ENCODE measurements at regions not wholly inside any gene's neighbourhood (a gene's known extent, or its start where the extent isn't known, plus 50 kb on each side); places are given as distances from the start of the nearest gene placed in this dataset.

DNA sequence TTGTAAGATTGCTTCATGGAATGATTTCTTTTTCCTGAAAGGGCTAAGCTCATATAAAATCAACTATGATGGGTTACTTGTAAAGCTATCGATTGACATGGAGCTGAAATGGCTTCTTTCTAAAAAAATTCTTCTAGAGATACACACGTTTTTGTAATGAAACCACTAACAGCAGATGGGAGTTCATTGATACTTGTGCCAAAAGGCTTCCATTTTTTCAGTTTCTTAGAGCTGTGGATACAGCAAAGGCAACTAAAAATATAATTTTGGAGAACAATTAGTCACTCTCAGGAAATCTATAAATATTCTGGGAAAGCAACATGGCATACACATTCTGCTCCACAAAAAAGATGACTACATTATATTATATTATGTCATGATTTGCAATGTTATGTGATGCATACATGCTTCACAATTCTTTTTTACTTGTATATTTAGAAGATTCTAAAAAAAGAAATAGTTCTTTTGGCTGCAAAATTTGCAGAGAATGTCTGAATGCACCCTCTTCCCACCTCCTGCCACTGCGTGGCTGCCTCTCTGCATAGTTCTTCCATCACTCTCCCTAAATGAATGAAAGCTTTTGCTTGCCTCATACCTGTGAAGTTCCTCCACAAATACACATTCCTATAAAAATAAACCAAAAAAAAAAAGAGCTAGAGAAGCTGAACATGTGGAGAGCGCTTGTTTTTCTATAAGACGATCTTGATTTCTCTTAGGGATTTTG, 802.5 kb downstream of the EFNB2 start:
- no peaks in the 10 kb centered on the region for H3K36me3 ChIP-seq (ENCODE audit: insufficient read depth)
- no peaks in the 10 kb centered on the region for H3K9me2 ChIP-seq (ENCODE audit: insufficient read depth)
- H3K27ac ChIP-seq (ENCODE audit: low read depth), result no peak overlapping the region
- Mint-ChIP-seq H3K4me1 (no peaks in the 10 kb centered on the region), H3K9me3 (no peaks in the 10 kb centered on the region), H3K4me3 (no peak overlapping the region), H3K27ac (no peak overlapping the region), H3K36me3 (ENCODE audit: low read depth) (no peaks in the 10 kb centered on the region), H3K27me3 (ENCODE audit: insufficient read depth, low read depth, poor library complexity) (no peaks in the 10 kb centered on the region)
- H3F3A ChIP-seq (replicated peaks; ENCODE audit: low read depth), result no peaks in the 10 kb centered on the region
- TF ChIP-seq ZNF114 (CRISPR knock-in tag; IDR thresholded peaks at IDR 0.05) (no peak), ZNF331 (CRISPR knock-in tag; IDR thresholded peaks at IDR 0.05; ENCODE audit: low read depth) (no peak), EZH2 (IDR thresholded peaks at IDR 0.05; ENCODE audit: low read depth, unreplicated experiment) (no peak), EZH2phosphoT487 (IDR thresholded peaks at IDR 0.05; ENCODE audit: unreplicated experiment) (no peak), NANOG (IDR thresholded peaks at IDR 0.05; ENCODE audit: borderline replicate concordance) (no peak), STAT1 (IDR thresholded peaks at IDR 0.05; ENCODE audit: unreplicated experiment) (no peak), JUNB (IDR thresholded peaks at IDR 0.05; ENCODE audit: unreplicated experiment) (no peak), POLR2AphosphoS5 (IDR thresholded peaks at IDR 0.05; ENCODE audit: low read depth) (no peak), CREB1 (CRISPR knock-in tag; IDR thresholded peaks at IDR 0.05; ENCODE audit: low read depth) (no peak)
- TF ChIP-seq, protein P1, sequence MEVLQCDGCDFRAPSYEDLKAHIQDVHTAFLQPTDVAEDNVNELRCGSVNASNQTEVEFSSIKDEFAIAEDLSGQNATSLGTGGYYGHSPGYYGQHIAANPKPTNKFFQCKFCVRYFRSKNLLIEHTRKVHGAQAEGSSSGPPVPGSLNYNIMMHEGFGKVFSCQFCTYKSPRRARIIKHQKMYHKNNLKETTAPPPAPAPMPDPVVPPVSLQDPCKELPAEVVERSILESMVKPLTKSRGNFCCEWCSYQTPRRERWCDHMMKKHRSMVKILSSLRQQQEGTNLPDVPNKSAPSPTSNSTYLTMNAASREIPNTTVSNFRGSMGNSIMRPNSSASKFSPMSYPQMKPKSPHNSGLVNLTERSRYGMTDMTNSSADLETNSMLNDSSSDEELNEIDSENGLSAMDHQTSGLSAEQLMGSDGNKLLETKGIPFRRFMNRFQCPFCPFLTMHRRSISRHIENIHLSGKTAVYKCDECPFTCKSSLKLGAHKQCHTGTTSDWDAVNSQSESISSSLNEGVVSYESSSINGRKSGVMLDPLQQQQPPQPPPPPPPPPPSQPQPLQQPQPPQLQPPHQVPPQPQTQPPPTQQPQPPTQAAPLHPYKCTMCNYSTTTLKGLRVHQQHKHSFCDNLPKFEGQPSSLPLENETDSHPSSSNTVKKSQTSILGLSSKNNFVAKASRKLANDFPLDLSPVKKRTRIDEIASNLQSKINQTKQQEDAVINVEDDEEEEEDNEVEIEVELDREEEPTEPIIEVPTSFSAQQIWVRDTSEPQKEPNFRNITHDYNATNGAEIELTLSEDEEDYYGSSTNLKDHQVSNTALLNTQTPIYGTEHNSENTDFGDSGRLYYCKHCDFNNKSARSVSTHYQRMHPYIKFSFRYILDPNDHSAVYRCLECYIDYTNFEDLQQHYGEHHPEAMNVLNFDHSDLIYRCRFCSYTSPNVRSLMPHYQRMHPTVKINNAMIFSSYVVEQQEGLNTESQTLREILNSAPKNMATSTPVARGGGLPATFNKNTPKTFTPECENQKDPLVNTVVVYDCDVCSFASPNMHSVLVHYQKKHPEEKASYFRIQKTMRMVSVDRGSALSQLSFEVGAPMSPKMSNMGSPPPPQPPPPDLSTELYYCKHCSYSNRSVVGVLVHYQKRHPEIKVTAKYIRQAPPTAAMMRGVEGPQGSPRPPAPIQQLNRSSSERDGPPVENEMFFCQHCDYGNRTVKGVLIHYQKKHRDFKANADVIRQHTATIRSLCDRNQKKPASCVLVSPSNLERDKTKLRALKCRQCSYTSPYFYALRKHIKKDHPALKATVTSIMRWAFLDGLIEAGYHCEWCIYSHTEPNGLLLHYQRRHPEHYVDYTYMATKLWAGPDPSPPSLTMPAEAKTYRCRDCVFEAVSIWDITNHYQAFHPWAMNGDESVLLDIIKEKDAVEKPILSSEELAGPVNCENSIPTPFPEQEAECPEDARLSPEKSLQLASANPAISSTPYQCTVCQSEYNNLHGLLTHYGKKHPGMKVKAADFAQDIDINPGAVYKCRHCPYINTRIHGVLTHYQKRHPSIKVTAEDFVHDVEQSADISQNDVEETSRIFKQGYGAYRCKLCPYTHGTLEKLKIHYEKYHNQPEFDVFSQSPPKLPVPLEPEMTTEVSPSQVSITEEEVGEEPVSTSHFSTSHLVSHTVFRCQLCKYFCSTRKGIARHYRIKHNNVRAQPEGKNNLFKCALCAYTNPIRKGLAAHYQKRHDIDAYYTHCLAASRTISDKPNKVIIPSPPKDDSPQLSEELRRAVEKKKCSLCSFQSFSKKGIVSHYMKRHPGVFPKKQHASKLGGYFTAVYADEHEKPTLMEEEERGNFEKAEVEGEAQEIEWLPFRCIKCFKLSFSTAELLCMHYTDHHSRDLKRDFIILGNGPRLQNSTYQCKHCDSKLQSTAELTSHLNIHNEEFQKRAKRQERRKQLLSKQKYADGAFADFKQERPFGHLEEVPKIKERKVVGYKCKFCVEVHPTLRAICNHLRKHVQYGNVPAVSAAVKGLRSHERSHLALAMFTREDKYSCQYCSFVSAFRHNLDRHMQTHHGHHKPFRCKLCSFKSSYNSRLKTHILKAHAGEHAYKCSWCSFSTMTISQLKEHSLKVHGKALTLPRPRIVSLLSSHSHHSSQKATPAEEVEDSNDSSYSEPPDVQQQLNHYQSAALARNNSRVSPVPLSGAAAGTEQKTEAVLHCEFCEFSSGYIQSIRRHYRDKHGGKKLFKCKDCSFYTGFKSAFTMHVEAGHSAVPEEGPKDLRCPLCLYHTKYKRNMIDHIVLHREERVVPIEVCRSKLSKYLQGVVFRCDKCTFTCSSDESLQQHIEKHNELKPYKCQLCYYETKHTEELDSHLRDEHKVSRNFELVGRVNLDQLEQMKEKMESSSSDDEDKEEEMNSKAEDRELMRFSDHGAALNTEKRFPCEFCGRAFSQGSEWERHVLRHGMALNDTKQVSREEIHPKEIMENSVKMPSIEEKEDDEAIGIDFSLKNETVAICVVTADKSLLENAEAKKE (CRISPR knock-in tag; IDR thresholded peaks at IDR 0.05), result no peak
- TF ChIP-seq, protein P2, sequence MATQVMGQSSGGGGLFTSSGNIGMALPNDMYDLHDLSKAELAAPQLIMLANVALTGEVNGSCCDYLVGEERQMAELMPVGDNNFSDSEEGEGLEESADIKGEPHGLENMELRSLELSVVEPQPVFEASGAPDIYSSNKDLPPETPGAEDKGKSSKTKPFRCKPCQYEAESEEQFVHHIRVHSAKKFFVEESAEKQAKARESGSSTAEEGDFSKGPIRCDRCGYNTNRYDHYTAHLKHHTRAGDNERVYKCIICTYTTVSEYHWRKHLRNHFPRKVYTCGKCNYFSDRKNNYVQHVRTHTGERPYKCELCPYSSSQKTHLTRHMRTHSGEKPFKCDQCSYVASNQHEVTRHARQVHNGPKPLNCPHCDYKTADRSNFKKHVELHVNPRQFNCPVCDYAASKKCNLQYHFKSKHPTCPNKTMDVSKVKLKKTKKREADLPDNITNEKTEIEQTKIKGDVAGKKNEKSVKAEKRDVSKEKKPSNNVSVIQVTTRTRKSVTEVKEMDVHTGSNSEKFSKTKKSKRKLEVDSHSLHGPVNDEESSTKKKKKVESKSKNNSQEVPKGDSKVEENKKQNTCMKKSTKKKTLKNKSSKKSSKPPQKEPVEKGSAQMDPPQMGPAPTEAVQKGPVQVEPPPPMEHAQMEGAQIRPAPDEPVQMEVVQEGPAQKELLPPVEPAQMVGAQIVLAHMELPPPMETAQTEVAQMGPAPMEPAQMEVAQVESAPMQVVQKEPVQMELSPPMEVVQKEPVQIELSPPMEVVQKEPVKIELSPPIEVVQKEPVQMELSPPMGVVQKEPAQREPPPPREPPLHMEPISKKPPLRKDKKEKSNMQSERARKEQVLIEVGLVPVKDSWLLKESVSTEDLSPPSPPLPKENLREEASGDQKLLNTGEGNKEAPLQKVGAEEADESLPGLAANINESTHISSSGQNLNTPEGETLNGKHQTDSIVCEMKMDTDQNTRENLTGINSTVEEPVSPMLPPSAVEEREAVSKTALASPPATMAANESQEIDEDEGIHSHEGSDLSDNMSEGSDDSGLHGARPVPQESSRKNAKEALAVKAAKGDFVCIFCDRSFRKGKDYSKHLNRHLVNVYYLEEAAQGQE (IDR thresholded peaks at IDR 0.05; ENCODE audit: unreplicated experiment), result no peak
- TF ChIP-seq, protein P3, sequence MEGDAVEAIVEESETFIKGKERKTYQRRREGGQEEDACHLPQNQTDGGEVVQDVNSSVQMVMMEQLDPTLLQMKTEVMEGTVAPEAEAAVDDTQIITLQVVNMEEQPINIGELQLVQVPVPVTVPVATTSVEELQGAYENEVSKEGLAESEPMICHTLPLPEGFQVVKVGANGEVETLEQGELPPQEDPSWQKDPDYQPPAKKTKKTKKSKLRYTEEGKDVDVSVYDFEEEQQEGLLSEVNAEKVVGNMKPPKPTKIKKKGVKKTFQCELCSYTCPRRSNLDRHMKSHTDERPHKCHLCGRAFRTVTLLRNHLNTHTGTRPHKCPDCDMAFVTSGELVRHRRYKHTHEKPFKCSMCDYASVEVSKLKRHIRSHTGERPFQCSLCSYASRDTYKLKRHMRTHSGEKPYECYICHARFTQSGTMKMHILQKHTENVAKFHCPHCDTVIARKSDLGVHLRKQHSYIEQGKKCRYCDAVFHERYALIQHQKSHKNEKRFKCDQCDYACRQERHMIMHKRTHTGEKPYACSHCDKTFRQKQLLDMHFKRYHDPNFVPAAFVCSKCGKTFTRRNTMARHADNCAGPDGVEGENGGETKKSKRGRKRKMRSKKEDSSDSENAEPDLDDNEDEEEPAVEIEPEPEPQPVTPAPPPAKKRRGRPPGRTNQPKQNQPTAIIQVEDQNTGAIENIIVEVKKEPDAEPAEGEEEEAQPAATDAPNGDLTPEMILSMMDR (conservative IDR thresholded peaks at IDR 0.05; ENCODE audit: low read depth in 2 of 2), result no peak
- TF ChIP-seq, protein P4, sequence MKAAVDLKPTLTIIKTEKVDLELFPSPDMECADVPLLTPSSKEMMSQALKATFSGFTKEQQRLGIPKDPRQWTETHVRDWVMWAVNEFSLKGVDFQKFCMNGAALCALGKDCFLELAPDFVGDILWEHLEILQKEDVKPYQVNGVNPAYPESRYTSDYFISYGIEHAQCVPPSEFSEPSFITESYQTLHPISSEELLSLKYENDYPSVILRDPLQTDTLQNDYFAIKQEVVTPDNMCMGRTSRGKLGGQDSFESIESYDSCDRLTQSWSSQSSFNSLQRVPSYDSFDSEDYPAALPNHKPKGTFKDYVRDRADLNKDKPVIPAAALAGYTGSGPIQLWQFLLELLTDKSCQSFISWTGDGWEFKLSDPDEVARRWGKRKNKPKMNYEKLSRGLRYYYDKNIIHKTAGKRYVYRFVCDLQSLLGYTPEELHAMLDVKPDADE (IDR thresholded peaks at IDR 0.05), result no peak
- no peak overlapping the region for H2AFZ ChIP-seq
- H3K79me2 ChIP-seq (replicated peaks; ENCODE audit: insufficient read depth), result no peaks in the 10 kb centered on the region
- no peak overlapping the region for H3K4me3 ChIP-seq
- no peaks in the 10 kb centered on the region for H4K20me1 ChIP-seq (replicated peaks; ENCODE audit: insufficient read depth)
- H3K4me1 ChIP-seq (ENCODE audit: insufficient read depth), result no peaks in the 10 kb centered on the region
- no peak for ATAC-seq
- no peak for DNase-seq (ENCODE audit: low spot score)
- H3K27me3 ChIP-seq (ENCODE audit: insufficient read depth), result no peaks in the 10 kb centered on the region
- no peak overlapping the region for H3K4me2 ChIP-seq

Measured in GM23338 (cell line).